ENCODE measurements at regions not wholly inside any gene's neighbourhood (a gene's known extent, or its start where the extent isn't known, plus 50 kb on each side); places are given as distances from the start of the nearest gene placed in this dataset.

DNA sequence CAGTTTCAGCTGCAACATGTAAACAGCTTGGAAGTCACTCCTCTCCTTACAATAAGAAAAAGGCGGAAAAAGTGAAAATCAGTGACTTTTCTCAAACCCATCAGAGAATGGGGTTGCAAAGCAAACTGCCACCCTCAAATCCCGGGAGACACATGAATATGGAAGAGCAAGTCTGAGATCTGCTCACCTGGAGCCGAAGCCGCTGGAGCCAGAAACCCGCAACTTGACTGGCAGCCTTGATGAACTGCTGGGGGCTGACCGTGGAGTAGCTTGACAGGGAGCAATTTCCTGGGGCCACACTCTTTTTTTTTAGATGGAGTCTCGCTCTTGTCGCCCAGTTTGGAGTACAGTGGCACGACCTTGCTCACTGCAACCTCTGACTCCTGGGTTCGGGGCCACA, 208.2 kb downstream of the KIF26A start:
- Histone ChIP-seq H3K4me1 (ENCODE audit: control insufficient read depth, insufficient read depth, low read length) (no peaks in the 10 kb centered on the region), H3K9me3 (replicated peaks; ENCODE audit: low read length) (no peaks in the 10 kb centered on the region), H3K27me3 (ENCODE audit: control insufficient read depth, insufficient read depth, low read length) (no peaks in the 10 kb centered on the region), H3K4me2 (ENCODE audit: low read length) (no peak overlapping the region), H3K9ac (ENCODE audit: low read depth, low read length) (no peak overlapping the region), H3K36me3 (ENCODE audit: insufficient read depth, low read length) (no peaks in the 10 kb centered on the region), H3K4me3 (ENCODE audit: low read length) (no peak overlapping the region)

GRCh38 chr14:104348741-104349140, 210.4 kb downstream of the KIF26A start:
- no peak overlapping the region for H3K4me3 ChIP-seq (ENCODE audit: low read length)
- H3K36me3 ChIP-seq (ENCODE audit: insufficient read depth, low read length) = no peaks in the 10 kb centered on the region
- no peaks in the 10 kb centered on the region for H3K9me3 ChIP-seq (replicated peaks; ENCODE audit: low read length)
- H3K9ac ChIP-seq (ENCODE audit: low read depth, low read length) = no peak overlapping the region
- H3K27me3 ChIP-seq (ENCODE audit: control insufficient read depth, insufficient read depth, low read length) = no peaks in the 10 kb centered on the region
- no peaks in the 10 kb centered on the region for H3K4me1 ChIP-seq (ENCODE audit: control insufficient read depth, insufficient read depth, low read length)
- no peak overlapping the region for H3K4me2 ChIP-seq (ENCODE audit: low read length)

DNA sequence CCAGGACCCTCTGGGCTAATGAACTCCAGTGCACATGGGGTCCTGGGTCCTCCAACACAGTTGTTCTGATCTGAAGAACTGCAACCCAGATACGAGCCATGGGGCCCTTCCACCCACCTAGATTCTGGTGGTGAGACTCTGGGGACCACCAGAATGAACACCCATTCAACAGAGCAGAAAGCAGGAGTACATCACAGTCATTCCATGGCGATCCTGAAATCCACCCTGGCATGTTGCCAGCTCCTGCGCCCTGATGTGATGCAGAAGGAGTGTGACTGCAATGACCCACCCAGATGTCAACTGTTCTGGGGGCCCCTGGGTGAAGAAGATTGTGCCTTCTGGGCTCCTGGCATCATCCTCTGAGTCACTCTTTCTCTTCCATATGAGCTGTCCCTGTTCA, 211.6 kb downstream of the KIF26A start:
- no peak overlapping the region for H3K4me2 ChIP-seq (ENCODE audit: low read length)
- no peaks in the 10 kb centered on the region for H3K36me3 ChIP-seq (ENCODE audit: insufficient read depth, low read length)

DNA sequence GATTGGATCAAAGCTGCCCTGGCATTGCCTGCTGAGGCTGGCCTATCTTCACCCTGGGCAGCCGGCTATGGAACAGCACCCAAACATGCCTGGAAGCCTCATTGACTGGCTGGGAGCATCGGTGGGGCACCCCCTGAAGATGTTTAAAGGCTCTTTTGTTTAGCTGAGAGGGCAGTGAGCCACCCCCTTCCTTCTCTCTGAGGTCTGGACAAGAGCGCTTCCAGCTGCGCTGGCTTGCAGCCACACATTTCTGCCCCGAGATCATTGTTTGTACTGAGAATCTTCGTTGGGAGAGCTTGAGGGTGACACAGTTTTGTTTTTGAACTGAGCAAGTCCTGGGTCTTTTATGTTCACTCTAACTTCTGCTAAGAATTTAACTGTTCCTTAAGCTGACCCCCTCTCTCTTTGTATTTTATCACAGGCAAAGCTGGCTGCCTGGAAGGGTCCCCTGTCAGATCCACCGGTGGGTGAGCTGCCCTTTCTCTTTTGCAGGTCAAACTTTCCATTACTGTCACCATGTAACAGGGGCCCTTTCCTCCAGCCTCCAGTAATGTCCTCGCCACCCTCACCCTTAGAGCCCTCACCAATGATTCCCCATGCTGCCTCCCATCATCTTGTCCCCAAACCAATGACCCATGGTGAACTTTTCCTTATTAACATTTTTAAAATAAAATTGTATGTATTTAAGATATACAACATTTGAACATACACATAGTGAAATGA, 212.2 kb downstream of the KIF26A start:
- Histone ChIP-seq H3K4me2 (ENCODE audit: low read length) (no peak overlapping the region), H3K9ac (ENCODE audit: low read depth, low read length) (no peak overlapping the region), H3K4me1 (ENCODE audit: control insufficient read depth, insufficient read depth, low read length) (no peaks in the 10 kb centered on the region), H3K27me3 (ENCODE audit: control insufficient read depth, insufficient read depth, low read length) (no peaks in the 10 kb centered on the region), H3K4me3 (ENCODE audit: low read length) (no peak overlapping the region), H3K9me3 (replicated peaks; ENCODE audit: low read length) (no peaks in the 10 kb centered on the region), H3K36me3 (ENCODE audit: insufficient read depth, low read length) (no peaks in the 10 kb centered on the region)

More for the DNA sequence above, 211.6 kb downstream of the KIF26A start:
- no peaks in the 10 kb centered on the region for H3K4me1 ChIP-seq (ENCODE audit: control insufficient read depth, insufficient read depth, low read length)
- no peaks in the 10 kb centered on the region for H3K27me3 ChIP-seq (ENCODE audit: control insufficient read depth, insufficient read depth, low read length)
- no peaks in the 10 kb centered on the region for H3K9me3 ChIP-seq (replicated peaks; ENCODE audit: low read length)
- no peak overlapping the region for H3K9ac ChIP-seq (ENCODE audit: low read depth, low read length)
- no peak overlapping the region for H3K4me3 ChIP-seq (ENCODE audit: low read length)

DNA sequence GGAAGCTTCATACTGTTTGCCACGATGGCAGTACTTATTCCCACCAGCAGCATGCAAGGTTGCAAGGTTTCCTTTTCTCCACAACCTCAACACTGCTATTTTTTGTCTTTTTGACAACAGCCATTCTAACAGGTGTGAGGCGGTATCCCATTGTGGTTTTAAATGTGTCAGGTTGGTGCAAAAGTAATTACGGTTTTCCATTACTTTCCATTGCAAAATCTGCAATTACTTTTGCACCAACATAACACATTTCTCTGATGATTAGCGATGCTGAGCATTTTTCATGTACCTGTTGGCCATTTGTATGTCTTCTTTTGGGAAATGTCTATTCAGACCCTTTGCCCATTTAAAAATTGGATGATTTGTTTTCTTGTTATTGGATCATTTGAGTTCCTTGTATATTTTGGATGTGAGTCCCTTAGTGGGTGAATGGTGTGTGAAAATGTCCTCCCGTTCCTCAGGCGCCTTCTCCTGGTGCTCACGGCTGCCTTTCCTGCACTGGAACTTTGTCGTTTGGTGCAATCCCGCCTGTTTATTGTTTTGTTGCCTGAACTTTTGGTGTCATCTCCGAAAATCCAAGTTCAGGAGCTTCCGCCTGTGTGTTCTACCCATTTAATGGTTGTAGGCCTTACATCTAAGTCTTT, 213.6 kb downstream of the KIF26A start:
- H3K4me1 ChIP-seq (ENCODE audit: control insufficient read depth, insufficient read depth, low read length) = no peaks in the 10 kb centered on the region
- no peaks in the 10 kb centered on the region for H3K27me3 ChIP-seq (ENCODE audit: control insufficient read depth, insufficient read depth, low read length)
- no peak overlapping the region for H3K4me2 ChIP-seq (ENCODE audit: low read length)

GRCh38 chr14:104352493-104353220, 214.3 kb downstream of the KIF26A start:
- H3K4me2 ChIP-seq (ENCODE audit: low read length) = no peak overlapping the region
- no peaks in the 10 kb centered on the region for H3K27me3 ChIP-seq (ENCODE audit: control insufficient read depth, insufficient read depth, low read length)

More for the DNA sequence above, 213.6 kb downstream of the KIF26A start:
- Histone ChIP-seq H3K36me3 (ENCODE audit: insufficient read depth, low read length) (no peaks in the 10 kb centered on the region), H3K9ac (ENCODE audit: low read depth, low read length) (no peak overlapping the region), H3K9me3 (replicated peaks; ENCODE audit: low read length) (no peaks in the 10 kb centered on the region), H3K4me3 (ENCODE audit: low read length) (no peak overlapping the region)

GRCh38 chr14:104353221-104353920, 215.0 kb downstream of the KIF26A start:
- Histone ChIP-seq H3K4me1 (ENCODE audit: control insufficient read depth, insufficient read depth, low read length) (no peaks in the 10 kb centered on the region), H3K9ac (ENCODE audit: low read depth, low read length) (no peak overlapping the region), H3K27me3 (ENCODE audit: control insufficient read depth, insufficient read depth, low read length) (no peaks in the 10 kb centered on the region), H3K4me3 (ENCODE audit: low read length) (no peak overlapping the region), H3K36me3 (ENCODE audit: insufficient read depth, low read length) (no peaks in the 10 kb centered on the region), H3K9me3 (replicated peaks; ENCODE audit: low read length) (no peaks in the 10 kb centered on the region), H3K4me2 (ENCODE audit: low read length) (no peak overlapping the region)

More at GRCh38 chr14:104352493-104353220, 214.3 kb downstream of the KIF26A start:
- Histone ChIP-seq H3K9me3 (replicated peaks; ENCODE audit: low read length) (no peaks in the 10 kb centered on the region), H3K4me3 (ENCODE audit: low read length) (no peak overlapping the region), H3K4me1 (ENCODE audit: control insufficient read depth, insufficient read depth, low read length) (no peaks in the 10 kb centered on the region), H3K36me3 (ENCODE audit: insufficient read depth, low read length) (no peaks in the 10 kb centered on the region), H3K9ac (ENCODE audit: low read depth, low read length) (no peak overlapping the region)

- H3K27me3 ChIP-seq (ENCODE audit: control insufficient read depth, insufficient read depth, low read length) = no peaks in the 10 kb centered on the region
- H3K4me1 ChIP-seq (ENCODE audit: control insufficient read depth, insufficient read depth, low read length) = no peaks in the 10 kb centered on the region
- no peak overlapping the region for H3K4me2 ChIP-seq (ENCODE audit: low read length)
- H3K36me3 ChIP-seq (ENCODE audit: insufficient read depth, low read length) = no peaks in the 10 kb centered on the region
- no peak overlapping the region for H3K9ac ChIP-seq (ENCODE audit: low read depth, low read length)
- H3K9me3 ChIP-seq (replicated peaks; ENCODE audit: low read length) = no peaks in the 10 kb centered on the region
- H3K4me3 ChIP-seq (ENCODE audit: low read length) = no peak overlapping the region
These were observed 215.7 kb downstream of the KIF26A start for GRCh38 chr14:104353921-104354701.

DNA sequence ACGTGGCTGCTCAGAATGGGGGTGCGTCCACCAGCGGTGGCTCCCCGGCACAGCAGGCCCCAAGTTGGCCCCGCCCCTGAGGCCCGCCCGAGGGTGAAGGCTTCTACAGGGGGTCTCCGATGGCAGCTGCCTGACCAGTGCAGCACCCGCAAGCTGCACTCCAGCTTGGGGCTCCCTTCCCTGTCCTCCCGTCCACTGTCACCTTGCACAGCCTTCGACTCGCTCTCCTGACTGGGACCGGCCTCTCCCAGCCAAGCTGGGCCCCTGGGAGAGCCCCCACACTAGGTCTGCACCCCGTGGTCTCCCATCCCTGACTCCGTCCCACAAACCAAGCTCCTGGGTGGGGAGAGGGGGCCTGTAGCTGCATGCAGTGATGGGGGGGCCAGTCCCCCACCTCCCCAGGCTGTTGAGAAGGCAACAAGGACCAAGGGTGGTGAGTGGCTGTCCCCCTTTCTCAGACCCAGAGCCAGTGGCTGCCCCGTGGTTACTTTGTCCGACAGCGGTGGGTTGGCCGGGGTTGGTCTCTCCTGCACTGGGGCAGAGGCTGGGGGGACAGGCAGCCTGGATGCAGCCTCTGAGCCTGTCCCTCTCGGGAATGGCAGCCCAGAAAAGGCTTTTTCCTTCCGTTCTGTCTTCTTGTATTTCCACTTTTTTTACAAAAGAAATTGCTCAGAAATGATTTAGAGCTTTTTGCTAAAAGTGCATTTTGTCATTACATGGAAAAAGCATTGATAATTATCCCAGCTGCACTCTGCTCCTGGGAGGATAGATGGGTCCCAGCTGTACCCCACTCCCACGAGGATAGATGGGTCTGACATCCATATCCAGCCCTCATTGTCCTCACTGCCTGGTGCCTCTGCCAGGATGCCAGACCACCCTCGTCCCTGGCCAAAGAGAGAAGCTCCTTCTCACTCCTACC, 217.0 kb downstream of the KIF26A start:
- Histone ChIP-seq H3K9ac (ENCODE audit: low read depth, low read length) (no peak overlapping the region), H3K36me3 (ENCODE audit: insufficient read depth, low read length) (no peaks in the 10 kb centered on the region), H3K27me3 (ENCODE audit: control insufficient read depth, insufficient read depth, low read length) (no peaks in the 10 kb centered on the region), H3K4me2 (ENCODE audit: low read length) (no peak overlapping the region), H3K4me3 (ENCODE audit: low read length) (no peak overlapping the region), H3K9me3 (replicated peaks; ENCODE audit: low read length) (no peaks in the 10 kb centered on the region), H3K4me1 (ENCODE audit: control insufficient read depth, insufficient read depth, low read length) (no peaks in the 10 kb centered on the region)

DNA sequence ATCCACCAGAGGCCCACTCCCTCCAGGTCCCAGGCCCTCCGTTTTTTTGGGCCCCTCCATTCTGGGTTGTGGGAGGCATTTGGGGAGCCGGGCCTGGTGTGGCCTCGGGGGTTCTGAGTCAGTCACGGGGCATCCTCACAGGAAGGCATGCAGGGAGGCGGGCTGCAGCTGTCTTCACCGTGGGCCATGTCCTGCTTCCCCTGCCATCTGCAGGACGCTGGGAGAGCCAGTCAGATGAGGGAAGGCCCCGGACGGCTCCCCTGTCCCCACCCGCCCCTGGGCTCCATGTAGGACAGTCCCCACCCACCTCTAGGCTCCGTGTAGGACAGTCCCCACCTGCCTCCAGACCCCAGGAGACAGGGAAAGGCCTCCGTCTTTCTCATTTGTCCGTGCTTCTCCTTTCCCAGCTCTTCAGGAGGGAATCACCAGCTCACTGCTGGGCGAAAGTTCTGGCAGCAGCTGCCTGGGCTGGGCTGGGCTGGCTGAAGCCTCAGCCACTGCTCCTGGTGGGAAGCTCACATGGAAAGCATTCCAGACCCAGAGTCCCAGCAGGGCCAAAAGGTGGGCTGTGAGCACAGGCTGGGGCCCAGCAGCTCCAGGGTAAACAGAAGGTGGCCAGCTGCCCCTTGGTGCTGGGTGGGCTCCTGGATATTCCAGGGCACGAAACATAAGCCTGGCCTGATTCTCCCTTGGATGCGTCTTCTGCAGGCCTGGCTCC, 217.8 kb downstream of the KIF26A start:
- Histone ChIP-seq H3K9ac (ENCODE audit: low read depth, low read length) (no peak overlapping the region), H3K27me3 (ENCODE audit: control insufficient read depth, insufficient read depth, low read length) (no peaks in the 10 kb centered on the region), H3K36me3 (ENCODE audit: insufficient read depth, low read length) (no peaks in the 10 kb centered on the region), H3K9me3 (replicated peaks; ENCODE audit: low read length) (no peaks in the 10 kb centered on the region), H3K4me1 (ENCODE audit: control insufficient read depth, insufficient read depth, low read length) (no peaks in the 10 kb centered on the region), H3K4me2 (ENCODE audit: low read length) (no peak overlapping the region), H3K4me3 (ENCODE audit: low read length) (no peak overlapping the region)
